Small intestine (tissue), 7 donors: ENCODE measurements at regions not wholly inside any gene's neighbourhood (a gene's known extent, or its start where the extent isn't known, plus 50 kb on each side); places are given as distances from the start of the nearest gene placed in this dataset.

Experiments used
- DNase-seq, 2 donors: peaks; one replicate each; pipeline versions ENCODE4 v3.0.0 to v3.0.0-alpha.2; 2013
- FAIRE-seq: peaks from 2 replicates; lab custom pipeline; 2012; peaks lifted over from hg19 to GRCh38; lab: Jason Lieb, UNC
- H3K27ac ChIP-seq, 3 donors: one replicate each; pipeline ENCODE4 v1.5.1; 2013; ENCODE audit warnings: low read length in 2 of 3, mild to moderate bottlenecking in 2 of 3, control low read depth in 1 of 3, inconsistent platforms in 1 of 3, low read depth in 1 of 3, moderate library complexity in 1 of 3
- H3K27me3 ChIP-seq, 3 donors: one replicate each; pipeline ENCODE4 v1.6.1; 2013; ENCODE audit warnings: low read length in 3 of 3, inconsistent platforms in 1 of 3; ENCODE audit not compliant: control insufficient read depth in 3 of 3, insufficient read depth in 3 of 3
- H3K36me3 ChIP-seq, 3 donors: one replicate each; pipeline ENCODE4 v1.6.1; 2013; ENCODE audit warnings: low read length in 3 of 3, inconsistent platforms in 1 of 3, low read depth in 1 of 3, mild to moderate bottlenecking in 1 of 3, moderate library complexity in 1 of 3; ENCODE audit not compliant: control insufficient read depth in 3 of 3, insufficient read depth in 2 of 3
- H3K4me1 ChIP-seq, 3 donors: one replicate each; pipeline ENCODE4 v1.6.1; 2013; ENCODE audit warnings: low read length in 2 of 3, inconsistent platforms in 1 of 3, low read depth in 1 of 3, mild to moderate bottlenecking in 1 of 3, moderate library complexity in 1 of 3; ENCODE audit not compliant: control insufficient read depth in 3 of 3, insufficient read depth in 2 of 3
- H3K4me3 ChIP-seq, 3 donors: one replicate each; pipeline ENCODE4 v1.5.1; 2013; ENCODE audit warnings: low read length in 3 of 3, control low read depth in 1 of 3, inconsistent platforms in 1 of 3, low read depth in 1 of 3, mild to moderate bottlenecking in 1 of 3, moderate library complexity in 1 of 3
- H3K9me3 ChIP-seq, 2 donors: one replicate each; pipeline ENCODE4 v1.6.1; 2013; ENCODE audit warnings: low read depth in 1 of 2, low read length in 1 of 2; ENCODE audit not compliant: control insufficient read depth in 2 of 2, insufficient read depth in 1 of 2
- WGBS, 3 donors: extraction: QIAGEN DNeasy Blood & Tissue Kit; methylation state at CpG; one replicate each; pipeline ENCODE4 v1.1.7; 2013; 5-methylcytosine and 5-hydroxymethylcytosine counted together
- donor health status: healthy with polysubstance abuse.
- donor health status: control.
- donor health status: control.
- donor health status: Bipolar disorder and iron deficiency.
- donor health status: healthy.

DNA sequence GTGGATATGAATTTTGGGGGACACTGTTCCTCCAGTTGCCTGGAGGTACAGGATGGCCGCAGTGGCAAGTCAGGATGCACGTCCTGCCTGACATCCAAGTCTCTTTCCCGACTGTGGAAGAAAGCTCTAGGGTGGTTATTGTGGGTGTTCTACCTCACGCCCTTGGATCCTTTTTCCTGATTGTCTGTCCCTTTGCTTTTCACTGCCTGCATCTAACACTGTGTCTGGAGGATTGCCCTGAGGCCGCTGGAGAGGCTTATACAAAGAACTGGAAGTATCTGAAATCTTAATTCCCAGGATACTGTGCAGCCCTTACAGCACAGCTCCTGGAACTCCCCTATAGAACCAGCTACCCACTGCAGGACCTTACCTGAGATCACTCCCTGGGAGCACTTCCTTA is 250.5 kb downstream of the TFCP2L1 start:
- WGBS, 3 donors, result 74 to 79% (median 78%) methylated on average over 5 of the region's 5 CpGs
- peaks cover 2 to 43% (median 5%) of the 10 kb centered on the region in 3 donors for H3K27me3 ChIP-seq
- FAIRE-seq (no peak), DNase-seq (no peak)
- no peak overlapping the region for H3K27ac ChIP-seq
- no peaks in the 10 kb centered on the region for H3K9me3 ChIP-seq
- no peak overlapping the region for H3K4me3 ChIP-seq
- no peaks in the 10 kb centered on the region for H3K36me3 ChIP-seq
- peaks cover 0 to 5% (median 0%) of the 10 kb centered on the region in 3 donors for H3K4me1 ChIP-seq

DNA sequence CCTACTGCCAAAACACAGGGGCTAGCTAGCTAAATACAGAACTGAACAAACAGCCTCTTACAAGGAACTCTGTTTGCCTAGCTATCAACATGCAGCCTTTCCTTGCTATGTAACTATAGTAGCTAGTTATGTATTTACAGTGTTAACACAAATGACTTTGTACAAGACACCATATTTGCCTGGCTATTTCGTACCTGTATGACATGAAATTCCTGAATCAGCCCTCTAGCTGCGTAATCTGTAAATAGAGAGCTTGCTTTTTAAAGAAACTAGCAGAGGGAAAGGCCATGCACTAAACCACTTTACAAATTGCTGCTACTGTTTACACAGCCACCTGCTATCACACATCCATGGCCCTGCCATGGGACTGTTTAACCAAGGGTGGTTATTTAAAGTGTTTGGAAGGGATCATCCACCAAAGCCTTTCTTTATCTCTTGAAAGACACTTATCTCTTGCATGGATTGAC is 248.7 kb downstream of the TFCP2L1 start:
- 34 to 64% (median 36%) methylated on average over 2 of the region's 2 CpGs for WGBS, 3 donors
- no peak overlapping the region for H3K27ac ChIP-seq
- H3K36me3 ChIP-seq, result no peaks in the 10 kb centered on the region
- peak; percentile 3 to 45 for DNase-seq
- H3K27me3 ChIP-seq, result peaks cover 2 to 40% (median 4%) of the 10 kb centered on the region in 3 donors
- H3K4me1 ChIP-seq, result peaks cover 0 to 5% (median 0%) of the 10 kb centered on the region in 3 donors
- H3K9me3 ChIP-seq, result no peaks in the 10 kb centered on the region
- H3K4me3 ChIP-seq, result no peak overlapping the region
- no peak for FAIRE-seq

DNA sequence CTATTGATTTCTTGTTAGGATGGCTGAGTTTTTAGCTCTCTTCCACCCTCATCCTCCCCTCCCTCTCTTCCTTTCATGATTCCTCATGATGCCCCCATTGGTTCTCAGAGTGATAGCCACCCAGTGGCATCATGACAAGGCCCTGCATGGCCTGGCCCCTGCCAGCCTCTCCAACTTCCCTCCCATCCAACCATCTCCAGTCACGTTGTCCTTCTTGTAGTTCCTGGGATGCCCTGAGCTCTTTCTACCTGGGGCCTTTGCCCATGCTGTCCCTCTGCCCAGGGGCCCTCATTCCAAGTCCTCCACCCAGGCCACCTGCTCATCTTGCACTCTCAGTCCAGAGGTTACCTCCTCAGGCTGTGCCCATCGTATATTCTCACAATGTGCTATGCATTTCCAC is 247.5 kb downstream of the TFCP2L1 start:
- Histone ChIP-seq H3K4me1 (peaks cover 0 to 5% (median 0%) of the 10 kb centered on the region in 3 donors), H3K27me3 (peaks cover 0 to 38% (median 2%) of the 10 kb centered on the region in 3 donors), H3K4me3 (no peak overlapping the region), H3K36me3 (no peaks in the 10 kb centered on the region), H3K9me3 (no peaks in the 10 kb centered on the region), H3K27ac (no peak overlapping the region)
- no peak for FAIRE-seq
- no peak for DNase-seq
- WGBS, 3 donors, result 48 to 73% (median 72%) methylated on average over 2 of the region's 2 CpGs

DNA sequence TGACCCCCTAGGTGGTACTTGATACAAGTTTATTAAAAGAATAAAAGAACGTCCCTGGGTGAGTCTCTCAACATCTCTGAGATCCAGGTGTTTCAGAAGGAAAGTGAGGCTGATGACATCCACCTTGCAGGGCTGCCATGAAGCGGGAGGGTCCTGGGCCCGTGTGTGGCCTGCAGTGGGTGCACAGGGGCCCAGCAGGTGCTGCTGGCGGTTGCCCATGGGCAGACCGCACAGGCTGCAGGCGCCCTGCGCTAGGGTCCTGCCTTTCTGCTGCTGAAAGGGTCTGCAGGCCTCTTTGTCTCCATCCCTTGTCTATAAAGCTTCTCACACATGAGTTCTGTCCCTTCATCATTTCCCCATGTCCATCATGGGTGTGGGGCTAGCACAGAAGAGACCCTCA is 247.0 kb downstream of the TFCP2L1 start:
- Histone ChIP-seq H3K36me3 (no peaks in the 10 kb centered on the region), H3K4me1 (peaks cover 0 to 5% (median 0%) of the 10 kb centered on the region in 3 donors), H3K27me3 (peaks cover 0 to 40% (median 0%) of the 10 kb centered on the region in 3 donors), H3K4me3 (no peak overlapping the region), H3K9me3 (no peaks in the 10 kb centered on the region), H3K27ac (no peak overlapping the region)
- DNase-seq (no peak), FAIRE-seq (no peak)
- 59 to 77% (median 60%) methylated on average over 7 of the region's 7 CpGs for WGBS, 3 donors

DNA sequence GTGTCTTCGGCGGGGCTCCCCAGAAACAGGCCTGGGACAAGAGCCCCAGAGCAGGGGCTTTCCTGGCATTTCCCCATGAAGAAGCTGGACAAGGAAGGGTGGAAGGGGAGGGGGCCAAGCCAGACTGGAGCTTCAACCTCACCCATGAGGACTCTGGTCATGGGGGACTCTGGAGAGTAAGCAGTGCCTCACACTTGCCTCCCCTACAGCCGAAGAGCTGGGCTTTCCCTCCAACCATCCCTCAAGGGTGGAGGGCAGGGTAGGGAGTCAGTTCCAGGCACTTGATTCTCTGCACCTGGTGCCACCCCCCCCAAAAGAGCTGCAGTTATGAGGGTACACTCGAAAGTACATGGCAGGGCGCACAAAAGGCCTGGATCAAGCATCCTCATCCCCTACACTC is 246.6 kb downstream of the TFCP2L1 start:
- WGBS, 3 donors, result 67 to 89% (median 74%) methylated on average over 5 of the region's 5 CpGs
- peaks cover 0 to 5% (median 0%) of the 10 kb centered on the region in 3 donors for H3K4me1 ChIP-seq
- H3K4me3 ChIP-seq, result no peak overlapping the region
- H3K27me3 ChIP-seq, result peaks cover 0 to 38% (median 0%) of the 10 kb centered on the region in 3 donors
- H3K36me3 ChIP-seq, result no peaks in the 10 kb centered on the region
- FAIRE-seq, result no peak
- no peaks in the 10 kb centered on the region for H3K9me3 ChIP-seq
- DNase-seq, result no peak
- H3K27ac ChIP-seq, result no peak overlapping the region

DNA sequence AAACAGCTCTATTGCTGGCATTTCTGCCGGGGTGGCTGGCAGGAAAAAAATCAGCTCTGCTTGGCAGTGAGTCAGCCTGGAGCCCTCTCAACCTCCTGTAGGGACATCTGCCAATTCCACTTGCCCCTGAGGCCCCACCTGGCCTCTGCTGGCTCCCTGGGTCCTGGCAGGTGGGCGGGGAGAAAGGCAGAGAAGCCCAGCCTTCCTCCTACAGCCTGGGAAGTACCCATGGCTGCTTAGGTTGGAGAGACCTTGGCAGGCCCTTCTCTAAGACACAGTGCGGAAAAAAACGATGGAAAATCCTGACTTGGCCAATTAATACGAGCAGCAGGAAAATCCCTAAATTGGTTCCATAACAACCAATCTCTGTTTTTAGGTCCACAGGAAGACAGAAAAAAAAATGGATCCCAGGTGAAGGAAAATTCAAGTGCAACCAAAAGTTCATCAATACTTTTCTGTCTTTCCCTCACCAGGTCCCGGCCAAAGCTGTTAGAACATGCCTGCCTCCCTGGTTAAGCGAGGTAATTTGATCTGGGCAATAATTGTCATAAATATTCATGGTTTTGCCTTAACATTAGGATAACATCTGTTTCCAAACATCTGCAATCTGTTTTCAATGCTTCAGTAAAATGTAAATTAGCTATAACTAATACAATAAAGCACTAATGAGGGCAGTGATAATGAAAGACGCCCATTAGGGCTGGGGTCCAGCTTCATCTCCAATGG is 245.9 kb downstream of the TFCP2L1 start:
- H3K27me3 ChIP-seq, result peaks cover 0 to 31% (median 0%) of the 10 kb centered on the region in 3 donors
- FAIRE-seq (no peak), DNase-seq (no peak)
- H3K4me3 ChIP-seq, result no peak overlapping the region
- peaks cover 0 to 5% (median 0%) of the 10 kb centered on the region in 3 donors for H3K4me1 ChIP-seq
- peaks cover 0 to 4% of the 10 kb centered on the region in 2 donors for H3K9me3 ChIP-seq
- H3K36me3 ChIP-seq, result no peaks in the 10 kb centered on the region
- H3K27ac ChIP-seq, result no peak overlapping the region
- 36 to 63% (median 51%) methylated on average over 8 of the region's 8 CpGs for WGBS, 3 donors

GRCh38 chr2:121039679-121040078 is 245.3 kb downstream of the TFCP2L1 start:
- Histone ChIP-seq H3K9me3 (peaks cover 0 to 4% of the 10 kb centered on the region in 2 donors), H3K4me3 (no peak overlapping the region), H3K4me1 (peaks cover 0 to 5% (median 0%) of the 10 kb centered on the region in 3 donors), H3K27ac (no peak overlapping the region), H3K27me3 (peaks cover 0 to 26% (median 0%) of the 10 kb centered on the region in 3 donors), H3K36me3 (no peaks in the 10 kb centered on the region)
- WGBS, 3 donors, result 40 to 54% (median 42%) methylated on average over 3 of the region's 3 CpGs
- FAIRE-seq, result no peak
- DNase-seq, result no peak

- peaks cover 0 to 4% of the 10 kb centered on the region in 2 donors for H3K9me3 ChIP-seq
- no peaks in the 10 kb centered on the region for H3K4me1 ChIP-seq
- no peaks in the 10 kb centered on the region for H3K36me3 ChIP-seq
- no peak overlapping the region for H3K4me3 ChIP-seq
- H3K27ac ChIP-seq, result no peak overlapping the region
- DNase-seq (no peak), FAIRE-seq (no peak)
- H3K27me3 ChIP-seq, result peaks cover 0 to 26% (median 0%) of the 10 kb centered on the region in 3 donors
- WGBS, 3 donors, result 4 to 36% (median 8%) methylated on average over 1 of the region's 1 CpG
Measured at GRCh38 chr2:121041516-121041915, 243.5 kb downstream of the TFCP2L1 start.
